H9 (cell line): ENCODE measurements at regions not wholly inside any gene's neighbourhood (a gene's known extent, or its start where the extent isn't known, plus 50 kb on each side); places are given as distances from the start of the nearest gene placed in this dataset.

ENCODE experiments used
- DNase-seq: peaks from one replicate; pipeline ENCODE4 v3.0.0-alpha.2; 2017
- H2AFZ ChIP-seq: one replicate; pipeline ENCODE4 v1.6.1; 2013; ENCODE audit warnings: mild to moderate bottlenecking, low read length, control low read depth, moderate library complexity
- H2AK5ac ChIP-seq: 2 replicates; pipeline ENCODE4 v1.6.1; 2013; ENCODE audit warnings: low read length, control low read depth, mixed read lengths; ENCODE audit not compliant: insufficient read length
- H2BK120ac ChIP-seq: one replicate; pipeline ENCODE4 v1.6.1; 2013; ENCODE audit warnings: low read depth, mild to moderate bottlenecking, low read length, control low read depth, inconsistent platforms; ENCODE audit not compliant: poor library complexity, severe bottlenecking
- H2BK12ac ChIP-seq: 2 replicates; pipeline ENCODE4 v1.6.1; 2013; ENCODE audit warnings: low read length, control low read depth, mixed read lengths, low read depth; ENCODE audit not compliant: insufficient read length
- H2BK15ac ChIP-seq: 2 replicates; pipeline ENCODE4 v1.6.1; 2013; ENCODE audit warnings: low read depth, low read length, control low read depth
- H2BK20ac ChIP-seq: one replicate; pipeline ENCODE4 v1.6.1; 2013; ENCODE audit warnings: low read depth, mild to moderate bottlenecking, low read length, control low read depth, inconsistent platforms; ENCODE audit not compliant: poor library complexity, severe bottlenecking
- H2BK5ac ChIP-seq: 2 replicates; pipeline ENCODE4 v1.6.1; 2013; ENCODE audit warnings: low read length, control low read depth, mixed read lengths; ENCODE audit not compliant: insufficient read length
- H3K14ac ChIP-seq: 2 replicates; pipeline ENCODE4 v1.6.1; 2013; ENCODE audit warnings: low read length, control low read depth; ENCODE audit not compliant: insufficient read depth
- H3K18ac ChIP-seq: 2 replicates; pipeline ENCODE4 v1.6.1; 2013; ENCODE audit warnings: low read depth, mild to moderate bottlenecking, mixed read lengths, low read length, control low read depth; ENCODE audit not compliant: insufficient read length
- H3K23ac ChIP-seq: 2 replicates; pipeline ENCODE4 v1.6.1; 2013; ENCODE audit warnings: low read length, control low read depth, mixed read lengths, low read depth; ENCODE audit not compliant: insufficient read length
- H3K23me2 ChIP-seq: 2 replicates; pipeline ENCODE4 v1.6.1; 2013; ENCODE audit warnings: low read depth, mild to moderate bottlenecking, mixed read lengths, low read length, control low read depth; ENCODE audit not compliant: insufficient read length, poor library complexity, severe bottlenecking
- H3K27ac ChIP-seq: 2 replicates; pipeline ENCODE4 v1.5.1; 2013; ENCODE audit warnings: low read length, control low read depth, mixed read lengths, low read depth; ENCODE audit not compliant: insufficient read length
- H3K27me3 ChIP-seq: 2 replicates; pipeline ENCODE4 v1.6.1; 2013; ENCODE audit warnings: low read length, control low read depth, inconsistent platforms; ENCODE audit not compliant: insufficient read depth
- H3K4ac ChIP-seq: 2 replicates; pipeline ENCODE4 v1.6.1; 2013; ENCODE audit warnings: low read depth, mild to moderate bottlenecking, control low read depth, inconsistent platforms, low read length, moderate library complexity
- H3K4me1 ChIP-seq: 2 replicates; pipeline ENCODE4 v1.6.1; 2013; ENCODE audit warnings: low read length, control low read depth, inconsistent platforms; ENCODE audit not compliant: insufficient read depth
- H3K4me2 ChIP-seq: 2 replicates; pipeline ENCODE4 v1.6.1; 2013; ENCODE audit warnings: low read length, control low read depth, mixed read lengths; ENCODE audit not compliant: insufficient read length, insufficient read depth
- H3K56ac ChIP-seq: 2 replicates; pipeline ENCODE4 v1.6.1; 2013; ENCODE audit warnings: low read depth, mild to moderate bottlenecking, mixed read lengths, low read length, control low read depth; ENCODE audit not compliant: insufficient read length
- H3K79me1 ChIP-seq: 2 replicates; pipeline ENCODE4 v1.6.1; 2013; ENCODE audit warnings: low read depth, mild to moderate bottlenecking, moderate library complexity, low read length, control low read depth, inconsistent platforms; ENCODE audit not compliant: insufficient read depth, poor library complexity, severe bottlenecking
- H3K79me2 ChIP-seq: 2 replicates; pipeline ENCODE4 v1.6.1; 2013; ENCODE audit warnings: low read length, control low read depth, inconsistent platforms; ENCODE audit not compliant: insufficient read depth
- H3K9ac ChIP-seq: 2 replicates; pipeline ENCODE4 v1.6.1; 2013; ENCODE audit warnings: low read length, control low read depth, mixed read lengths; ENCODE audit not compliant: insufficient read length; ENCODE audit errors: extremely low read depth
- H3K9me3 ChIP-seq: one replicate; pipeline ENCODE4 v1.6.1; 2013; ENCODE audit warnings: low read depth, low read length, inconsistent platforms; ENCODE audit not compliant: control insufficient read depth
- H3T11ph ChIP-seq: one replicate; pipeline ENCODE4 v1.6.1; 2013; ENCODE audit warnings: mild to moderate bottlenecking, low read length, control low read depth, inconsistent platforms
- H4K20me1 ChIP-seq: one replicate; pipeline ENCODE4 v1.6.1; 2013; ENCODE audit not compliant: control insufficient read depth, insufficient read length, insufficient read depth
- H4K5ac ChIP-seq: 2 replicates; pipeline ENCODE4 v1.6.1; 2013; ENCODE audit warnings: low read depth, mild to moderate bottlenecking, mixed read lengths, low read length, control low read depth; ENCODE audit not compliant: insufficient read length
- H4K8ac ChIP-seq: replicated peaks from 2 replicates; pipeline ENCODE4 v1.6.1; 2013; ENCODE audit warnings: low read length, control low read depth, mixed read lengths, low read depth; ENCODE audit not compliant: insufficient read length
- H4K91ac ChIP-seq: 2 replicates; pipeline ENCODE4 v1.6.1; 2013; ENCODE audit warnings: low read depth, mild to moderate bottlenecking, moderate library complexity, mixed read lengths, low read length, control low read depth; ENCODE audit not compliant: insufficient read length
- H3K27ac Mint-ChIP-seq, 3 experiments: 2 replicates in 2 of 3; 3 replicates in 1 of 3; pipeline ENCODE4 v1.8.0; 2020 to 2021; ENCODE audit warnings: mixed read lengths in 3 of 3, mild to moderate bottlenecking in 1 of 3, moderate library complexity in 1 of 3
- H3K27me3 Mint-ChIP-seq: 2 replicates; pipeline ENCODE4 v1.8.0; 2021; ENCODE audit warnings: low read depth, mild to moderate bottlenecking, moderate library complexity, mixed read lengths
- H3K36me3 Mint-ChIP-seq, 3 experiments: 2 replicates in 2 of 3; 3 replicates in 1 of 3; pipeline ENCODE4 v1.8.0; 2020 to 2021; ENCODE audit warnings: low read depth in 3 of 3, mixed read lengths in 3 of 3; ENCODE audit not compliant: insufficient read depth in 1 of 3
- H3K4me1 Mint-ChIP-seq, 2 experiments: 2 replicates each; pipeline ENCODE4 v1.8.0; 2020; ENCODE audit warnings: mixed read lengths in 2 of 2
- H3K4me3 Mint-ChIP-seq, 2 experiments: 2 replicates in 1 of 2; 3 replicates in 1 of 2; pipeline ENCODE4 v1.8.0; 2020 to 2021; ENCODE audit warnings: mild to moderate bottlenecking in 2 of 2, mixed read lengths in 2 of 2, moderate library complexity in 1 of 2
- H3K9me3 Mint-ChIP-seq, 2 experiments: 2 replicates in 1 of 2; 3 replicates in 1 of 2; pipeline ENCODE4 v1.8.0; 2020; ENCODE audit warnings: mild to moderate bottlenecking in 2 of 2, mixed read lengths in 2 of 2, moderate library complexity in 1 of 2
- TF ChIP-seq, protein P1 (sequence below): fragments of 200-600 bp; sonication (generic); conservative IDR thresholded peaks from 3 replicates; pipeline ENCODE4 v1.8.0; 2021; ENCODE audit warnings: antibody characterized with exemption, mild to moderate bottlenecking

DNA sequence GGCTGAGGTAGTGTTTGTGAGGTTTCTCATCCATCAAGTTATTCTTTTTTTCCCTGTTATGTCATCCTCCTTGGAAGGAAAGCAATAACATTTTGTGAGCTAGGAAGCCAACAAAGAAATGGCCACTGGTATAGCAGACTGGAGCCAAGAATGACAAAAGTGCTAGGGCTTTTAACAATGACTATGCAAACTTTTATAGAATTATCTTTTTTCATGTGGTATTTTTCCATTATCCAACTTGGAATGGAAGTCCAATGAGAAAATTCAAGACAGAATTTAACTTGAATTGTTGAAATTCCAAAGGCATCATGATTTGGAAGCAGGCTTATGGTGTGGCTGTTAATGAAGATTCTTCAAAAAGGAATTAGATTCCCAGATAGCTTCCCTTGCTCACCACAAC lies 216.4 kb upstream of the PDGFD start:
- H2BK20ac ChIP-seq, result no peak overlapping the region
- no peak overlapping the region for H3K18ac ChIP-seq
- H4K5ac ChIP-seq, result no peak overlapping the region
- no peaks in the 10 kb centered on the region for H3K27me3 ChIP-seq
- H3K79me1 ChIP-seq, result no peaks in the 10 kb centered on the region
- H3K56ac ChIP-seq, result no peak overlapping the region
- no peaks in the 10 kb centered on the region for H4K20me1 ChIP-seq
- no peak overlapping the region for H2AFZ ChIP-seq
- no peaks in the 10 kb centered on the region for H3K79me2 ChIP-seq
- H3K4me1 ChIP-seq, result no peaks in the 10 kb centered on the region
- H3K4me2 ChIP-seq, result no peak overlapping the region
- no peaks in the 10 kb centered on the region for H3K23me2 ChIP-seq
- H3K9ac ChIP-seq, result no peak overlapping the region
- Mint-ChIP-seq H3K36me3 (no peaks in the 10 kb centered on the region), H3K4me1 (no peaks in the 10 kb centered on the region), H3K27me3 (no peaks in the 10 kb centered on the region), H3K27ac (no peak overlapping the region; a peak in 1 of 7 replicates), H3K9me3 (no peaks in the 10 kb centered on the region; a peak in 1 of 5 replicates), H3K4me3 (no peak overlapping the region)
- no peak overlapping the region for H2BK15ac ChIP-seq
- TF ChIP-seq, protein P1, sequence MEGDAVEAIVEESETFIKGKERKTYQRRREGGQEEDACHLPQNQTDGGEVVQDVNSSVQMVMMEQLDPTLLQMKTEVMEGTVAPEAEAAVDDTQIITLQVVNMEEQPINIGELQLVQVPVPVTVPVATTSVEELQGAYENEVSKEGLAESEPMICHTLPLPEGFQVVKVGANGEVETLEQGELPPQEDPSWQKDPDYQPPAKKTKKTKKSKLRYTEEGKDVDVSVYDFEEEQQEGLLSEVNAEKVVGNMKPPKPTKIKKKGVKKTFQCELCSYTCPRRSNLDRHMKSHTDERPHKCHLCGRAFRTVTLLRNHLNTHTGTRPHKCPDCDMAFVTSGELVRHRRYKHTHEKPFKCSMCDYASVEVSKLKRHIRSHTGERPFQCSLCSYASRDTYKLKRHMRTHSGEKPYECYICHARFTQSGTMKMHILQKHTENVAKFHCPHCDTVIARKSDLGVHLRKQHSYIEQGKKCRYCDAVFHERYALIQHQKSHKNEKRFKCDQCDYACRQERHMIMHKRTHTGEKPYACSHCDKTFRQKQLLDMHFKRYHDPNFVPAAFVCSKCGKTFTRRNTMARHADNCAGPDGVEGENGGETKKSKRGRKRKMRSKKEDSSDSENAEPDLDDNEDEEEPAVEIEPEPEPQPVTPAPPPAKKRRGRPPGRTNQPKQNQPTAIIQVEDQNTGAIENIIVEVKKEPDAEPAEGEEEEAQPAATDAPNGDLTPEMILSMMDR, result no peak
- no peak overlapping the region for H3T11ph ChIP-seq
- no peak overlapping the region for H3K4ac ChIP-seq
- H3K27ac ChIP-seq, result no peak overlapping the region
- no peaks in the 10 kb centered on the region for H3K9me3 ChIP-seq
- no peak overlapping the region for H2BK12ac ChIP-seq
- H2BK120ac ChIP-seq, result no peak overlapping the region
- H3K23ac ChIP-seq, result no peak overlapping the region
- no peak overlapping the region for H3K14ac ChIP-seq
- H2AK5ac ChIP-seq, result no peak overlapping the region
- no peak overlapping the region for H4K91ac ChIP-seq
- no peak overlapping the region for H2BK5ac ChIP-seq
- no peak overlapping the region for H4K8ac ChIP-seq
- no peak for DNase-seq
